HG03571 (cell line): ENCODE measurements at regions not wholly inside any gene's neighbourhood (a gene's known extent, or its start where the extent isn't known, plus 50 kb on each side); places are given as distances from the start of the nearest gene placed in this dataset.

ENCODE experiments used
- ATAC-seq: cut with Tn5 transposase; IDR thresholded peaks from one replicate; pipeline ENCODE4 v1.9.1; 2021; ENCODE audit not compliant: unreplicated experiment

DNA sequence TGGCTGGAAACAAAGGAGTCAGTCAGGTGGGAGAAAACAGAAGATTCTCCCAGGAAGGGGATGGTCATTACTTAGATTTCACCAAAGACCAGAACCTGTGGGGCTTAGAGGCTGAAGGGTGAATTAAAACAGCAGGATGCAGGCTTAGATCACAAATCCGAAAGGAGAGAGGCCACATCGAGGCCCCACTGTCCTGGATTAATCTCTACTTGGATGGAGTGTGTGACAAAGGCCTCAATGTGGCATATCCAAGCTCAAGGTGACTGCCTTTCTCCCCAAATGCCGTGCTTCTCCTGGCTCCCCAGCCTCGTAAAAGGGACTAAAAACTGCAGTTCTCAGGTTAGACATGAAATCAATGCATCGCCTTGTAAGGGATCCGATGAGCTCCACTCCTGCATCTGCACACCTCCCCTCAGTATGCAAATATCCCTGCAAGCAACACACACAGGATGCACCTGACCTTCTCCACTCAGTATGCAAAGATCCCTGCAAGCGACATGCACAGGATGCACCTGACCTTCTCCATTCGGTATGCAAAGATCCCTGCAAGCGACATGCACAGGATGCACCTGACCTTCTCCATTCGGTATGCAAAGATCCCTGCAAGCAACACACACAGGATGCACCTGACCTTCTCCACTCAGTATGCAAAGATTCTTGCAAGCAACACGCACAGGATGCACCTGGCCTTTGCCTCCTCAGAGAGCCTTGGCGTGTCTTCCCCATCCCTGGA is 447.4 kb downstream of the BRD1 start:
- ATAC-seq = no peak

- no peak for ATAC-seq
Measured at GRCh38 chr22:49377306-49377705, 450.4 kb downstream of the BRD1 start.

- no peak for ATAC-seq
Measured at GRCh38 chr22:49373801-49374226, 453.9 kb downstream of the BRD1 start.

- no peak for ATAC-seq
Measured at GRCh38 chr22:49373289-49373666, 454.4 kb downstream of the BRD1 start.

GRCh38 chr22:49372530-49373288 is 455.0 kb downstream of the BRD1 start:
- no peak for ATAC-seq

- no peak for ATAC-seq
Measured at GRCh38 chr22:49372111-49372529, 455.6 kb downstream of the BRD1 start.

DNA sequence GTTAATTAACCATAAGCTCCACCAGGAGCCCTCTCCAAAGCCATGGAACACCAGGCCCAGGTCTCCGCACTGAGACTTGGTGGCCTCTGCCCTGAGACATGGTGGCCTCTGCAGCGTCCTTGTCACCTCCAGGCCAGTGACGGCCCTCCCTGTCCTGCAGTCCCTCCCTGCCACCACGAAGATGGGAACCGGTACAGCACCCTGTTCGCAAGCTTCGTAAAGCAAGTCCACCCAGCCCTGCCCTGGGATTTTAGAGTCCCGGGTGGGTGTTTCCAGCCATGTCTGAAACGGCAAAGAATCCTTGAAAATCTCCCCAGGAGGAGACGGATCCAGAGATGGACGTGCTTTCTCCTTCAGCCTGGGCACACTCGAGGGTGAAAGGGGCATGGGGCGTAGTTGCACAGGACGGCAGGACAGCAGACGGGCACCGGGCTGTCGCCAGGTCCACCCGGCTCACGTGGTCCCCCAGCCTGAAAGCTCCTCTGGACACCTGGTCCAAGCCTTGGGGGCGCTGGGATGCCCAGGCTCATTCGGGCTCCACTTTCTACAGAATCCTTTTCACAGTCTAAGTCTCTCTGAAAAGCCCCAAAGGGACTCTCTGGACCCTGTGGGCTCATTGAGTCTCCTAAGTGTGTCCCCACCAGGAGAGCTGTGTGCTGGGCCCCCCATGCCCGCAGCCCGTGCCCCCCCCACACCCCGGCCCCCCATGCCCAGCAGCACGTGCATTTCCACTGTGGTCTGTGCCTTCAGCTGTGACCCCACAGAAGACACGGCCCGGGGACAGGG is 456.2 kb downstream of the BRD1 start:
- no peak for ATAC-seq

DNA sequence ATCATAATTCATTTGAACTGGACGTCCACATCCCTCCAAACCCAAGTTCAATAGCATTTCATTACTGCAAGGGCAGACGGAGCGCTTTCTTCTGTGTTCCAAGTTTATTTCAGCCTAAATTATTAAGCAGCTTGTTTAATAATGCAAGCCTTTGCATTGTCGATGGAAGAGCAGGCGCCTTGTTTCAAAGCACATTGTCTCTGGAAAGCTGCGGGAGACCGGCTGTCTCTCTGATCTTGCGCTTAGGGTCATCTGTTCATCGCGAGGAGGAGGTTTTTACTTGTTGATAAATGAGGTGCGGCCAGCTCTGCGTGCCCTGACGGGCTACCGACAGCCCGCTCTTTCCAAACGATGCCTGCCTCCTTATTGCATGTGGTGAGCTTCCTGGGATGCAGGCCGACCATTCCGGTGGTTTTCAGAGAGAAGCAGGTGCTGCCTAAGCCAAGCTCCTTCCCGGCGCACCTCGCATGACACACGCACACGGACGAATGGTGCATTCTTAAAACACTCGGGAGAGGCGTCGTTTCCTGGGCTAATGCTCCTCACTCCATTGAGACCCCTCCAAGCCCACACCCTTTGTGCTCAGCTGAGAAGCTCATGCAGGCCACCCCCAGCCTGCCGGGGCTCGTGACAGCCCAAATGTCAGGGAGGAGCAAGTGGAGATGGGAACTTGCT is 456.9 kb downstream of the BRD1 start:
- ATAC-seq = no peak

- no peak for ATAC-seq
Measured at GRCh38 chr22:49369726-49370626, 457.7 kb downstream of the BRD1 start.

- no peak for ATAC-seq
Measured at GRCh38 chr22:49368976-49369725, 458.5 kb downstream of the BRD1 start.

DNA sequence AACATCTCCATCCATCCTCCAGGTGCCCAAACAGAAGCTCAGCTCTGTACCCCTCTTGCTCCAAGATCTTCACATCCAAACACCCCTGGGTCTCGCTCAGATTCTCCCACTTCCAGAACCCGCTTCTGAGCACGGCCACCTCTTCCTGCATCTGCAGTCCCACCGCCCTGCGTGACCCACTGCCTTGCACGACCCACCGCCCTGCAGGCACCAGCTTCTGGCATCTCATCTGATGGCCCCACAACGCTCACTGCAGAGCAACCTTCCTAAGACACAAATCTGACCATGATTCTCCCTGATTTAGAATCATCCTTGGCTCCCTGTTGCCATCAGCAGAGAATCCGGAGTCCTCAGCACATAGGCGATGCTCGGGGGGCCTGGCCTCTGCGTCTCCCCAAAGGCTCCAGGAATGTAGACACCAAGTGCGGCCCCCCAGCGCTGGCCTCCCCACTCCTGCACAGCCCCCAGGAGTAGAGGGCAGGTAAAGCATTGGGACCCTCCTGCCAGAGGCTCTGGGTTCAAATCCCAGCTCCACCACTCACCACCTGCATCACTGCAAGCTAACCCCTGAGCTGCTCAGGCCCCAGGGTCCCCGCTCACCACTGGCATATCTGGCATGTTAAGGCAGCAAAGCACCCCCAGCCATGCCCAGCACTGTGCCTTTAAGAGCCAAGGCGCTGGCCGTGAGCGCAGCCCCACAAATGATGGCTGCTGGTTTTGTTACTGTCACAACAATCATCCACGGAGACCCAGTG is 459.3 kb downstream of the BRD1 start:
- no peak for ATAC-seq

GRCh38 chr22:49367041-49367697 is 460.5 kb downstream of the BRD1 start:
- ATAC-seq = no peak

GRCh38 chr22:49366437-49366836 is 461.2 kb downstream of the BRD1 start:
- no peak for ATAC-seq

- ATAC-seq = no peak
Measured at GRCh38 chr22:49365910-49366309, 461.8 kb downstream of the BRD1 start.

DNA sequence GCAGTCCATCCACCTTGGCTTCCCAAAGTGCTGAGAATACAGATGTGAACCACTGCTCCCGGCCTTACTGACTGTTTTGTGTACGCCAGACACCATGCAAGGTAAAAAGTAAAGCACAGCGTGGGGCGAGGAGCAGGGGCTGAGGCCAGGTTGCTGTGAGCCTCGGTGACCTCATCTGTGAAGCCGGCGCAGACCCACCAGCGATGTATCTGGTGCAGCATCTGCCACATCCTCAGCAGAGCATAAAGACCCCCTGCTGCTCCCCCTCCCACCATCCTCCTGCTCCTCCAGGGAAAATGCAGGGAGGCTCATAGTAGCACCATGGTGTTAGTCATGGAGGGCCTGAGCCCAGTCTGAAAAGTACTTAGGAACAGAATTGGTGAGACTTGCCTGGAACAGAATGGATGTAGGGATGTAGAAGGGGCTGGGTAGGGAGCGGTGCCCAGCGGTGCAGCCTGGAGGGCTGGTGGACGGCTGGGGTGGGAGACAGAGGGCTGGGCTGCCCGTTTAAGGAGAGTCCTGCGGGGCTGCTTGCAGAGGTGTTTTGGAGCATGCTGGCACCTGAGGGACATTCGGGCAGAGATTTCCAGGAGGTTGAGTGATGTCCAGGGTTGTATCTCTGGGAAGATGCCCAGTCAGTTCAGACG is 462.4 kb downstream of the BRD1 start:
- no peak for ATAC-seq

DNA sequence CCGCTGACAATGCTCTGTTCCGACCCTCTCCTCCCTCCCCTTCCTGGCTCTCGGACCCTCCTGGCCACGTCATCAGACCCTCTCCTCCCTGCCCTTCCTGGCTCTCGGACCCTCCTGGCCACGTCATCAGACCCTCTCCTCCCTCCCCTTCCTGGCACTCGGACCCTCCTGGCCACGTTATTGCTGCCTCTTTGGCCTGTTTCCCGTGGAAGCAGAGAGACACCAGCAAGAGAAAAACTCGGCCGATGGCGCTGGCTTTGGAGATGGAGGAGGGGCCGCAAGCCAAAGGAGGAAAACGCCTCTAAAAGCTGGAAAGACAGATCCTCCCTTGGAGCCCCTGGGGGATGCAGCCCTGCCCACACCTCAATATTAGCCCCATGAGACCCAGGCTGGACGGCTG is 463.3 kb downstream of the BRD1 start:
- no peak for ATAC-seq

DNA sequence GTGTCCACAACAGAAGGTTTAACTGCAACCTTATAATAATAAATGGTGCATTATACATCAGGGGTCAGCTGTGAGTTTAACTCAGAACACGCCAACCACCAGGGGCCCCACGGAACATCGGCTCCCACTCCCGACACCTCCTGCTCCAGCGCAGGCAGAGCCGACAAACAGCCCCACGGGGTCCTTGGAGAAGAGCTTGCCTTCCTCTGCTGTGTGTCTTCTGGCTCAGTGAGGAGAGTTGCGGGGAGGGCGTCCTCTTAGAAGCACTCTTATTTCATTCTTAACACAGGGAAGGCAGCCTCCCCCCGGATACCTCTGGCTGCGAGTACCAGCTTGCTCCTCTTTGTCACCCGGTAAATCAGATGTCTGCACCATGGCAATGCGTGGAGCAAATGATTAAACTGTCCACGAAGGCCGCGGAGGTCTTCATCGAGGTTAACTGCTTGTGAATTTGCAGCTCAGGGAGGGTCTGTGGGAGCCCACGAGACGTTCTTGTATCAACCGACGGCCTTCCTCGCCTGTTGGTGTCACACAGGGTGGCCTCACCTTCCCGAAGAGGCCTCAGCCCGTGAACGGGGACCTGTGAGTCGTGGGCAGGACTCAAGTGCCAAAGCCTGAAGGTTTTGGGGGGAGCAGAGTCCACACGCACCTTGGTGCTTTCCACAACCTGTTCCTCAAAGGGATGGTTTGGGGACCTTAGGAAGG is 464.0 kb downstream of the BRD1 start:
- no peak for ATAC-seq
